HepG2 (cell line): ENCODE measurements at regions not wholly inside any gene's neighbourhood (a gene's known extent, or its start where the extent isn't known, plus 50 kb on each side); places are given as distances from the start of the nearest gene placed in this dataset.

ENCODE experiments used
- ARNT2 ChIP-seq: sonication (generic); formaldehyde crosslinking; IDR thresholded peaks from 2 replicates; pipeline ENCODE4 v1.8.0; 2022; ENCODE audit warnings: mild to moderate bottlenecking, low read depth, missing genetic modification reagents, moderate library complexity
- HOXD1 ChIP-seq: sonication (generic); formaldehyde crosslinking; IDR thresholded peaks from 2 replicates; pipeline ENCODE4 v1.5.0; 2020; ENCODE audit warnings: missing genetic modification reagents
- TF ChIP-seq, protein P1 (sequence below): sonication (generic); formaldehyde crosslinking; IDR thresholded peaks from 2 replicates; pipeline ENCODE4 v1.4.0; 2020; ENCODE audit warnings: missing genetic modification reagents
- TF ChIP-seq, protein P2 (sequence below): IDR thresholded peaks from 2 replicates; pipeline ENCODE4 v1.6.1; 2016; ENCODE audit warnings: control low read depth
- TF ChIP-seq, protein P3 (sequence below): sonication (generic); formaldehyde crosslinking; IDR thresholded peaks from 2 replicates; pipeline ENCODE4 v1.5.0; 2020; ENCODE audit warnings: mild to moderate bottlenecking, missing genetic modification reagents, moderate library complexity
- TF ChIP-seq, protein P4 (sequence below): sonication (generic); formaldehyde crosslinking; IDR thresholded peaks from 2 replicates; pipeline ENCODE4 v1.8.1; 2023; ENCODE audit warnings: mild to moderate bottlenecking, inconsistent platforms, moderate library complexity, missing genetic modification reagents, borderline replicate concordance

- TF ChIP-seq, protein P1, sequence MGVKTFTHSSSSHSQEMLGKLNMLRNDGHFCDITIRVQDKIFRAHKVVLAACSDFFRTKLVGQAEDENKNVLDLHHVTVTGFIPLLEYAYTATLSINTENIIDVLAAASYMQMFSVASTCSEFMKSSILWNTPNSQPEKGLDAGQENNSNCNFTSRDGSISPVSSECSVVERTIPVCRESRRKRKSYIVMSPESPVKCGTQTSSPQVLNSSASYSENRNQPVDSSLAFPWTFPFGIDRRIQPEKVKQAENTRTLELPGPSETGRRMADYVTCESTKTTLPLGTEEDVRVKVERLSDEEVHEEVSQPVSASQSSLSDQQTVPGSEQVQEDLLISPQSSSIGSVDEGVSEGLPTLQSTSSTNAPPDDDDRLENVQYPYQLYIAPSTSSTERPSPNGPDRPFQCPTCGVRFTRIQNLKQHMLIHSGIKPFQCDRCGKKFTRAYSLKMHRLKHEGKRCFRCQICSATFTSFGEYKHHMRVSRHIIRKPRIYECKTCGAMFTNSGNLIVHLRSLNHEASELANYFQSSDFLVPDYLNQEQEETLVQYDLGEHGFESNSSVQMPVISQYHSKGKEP (CRISPR knock-in tag), result no peak
- TF ChIP-seq ARNT2 (no peak), HOXD1 (no peak)
- TF ChIP-seq, protein P2, sequence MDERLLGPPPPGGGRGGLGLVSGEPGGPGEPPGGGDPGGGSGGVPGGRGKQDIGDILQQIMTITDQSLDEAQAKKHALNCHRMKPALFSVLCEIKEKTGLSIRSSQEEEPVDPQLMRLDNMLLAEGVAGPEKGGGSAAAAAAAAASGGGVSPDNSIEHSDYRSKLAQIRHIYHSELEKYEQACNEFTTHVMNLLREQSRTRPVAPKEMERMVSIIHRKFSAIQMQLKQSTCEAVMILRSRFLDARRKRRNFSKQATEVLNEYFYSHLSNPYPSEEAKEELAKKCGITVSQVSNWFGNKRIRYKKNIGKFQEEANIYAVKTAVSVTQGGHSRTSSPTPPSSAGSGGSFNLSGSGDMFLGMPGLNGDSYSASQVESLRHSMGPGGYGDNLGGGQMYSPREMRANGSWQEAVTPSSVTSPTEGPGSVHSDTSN (CRISPR knock-in tag), result no peak
- TF ChIP-seq, protein P3, sequence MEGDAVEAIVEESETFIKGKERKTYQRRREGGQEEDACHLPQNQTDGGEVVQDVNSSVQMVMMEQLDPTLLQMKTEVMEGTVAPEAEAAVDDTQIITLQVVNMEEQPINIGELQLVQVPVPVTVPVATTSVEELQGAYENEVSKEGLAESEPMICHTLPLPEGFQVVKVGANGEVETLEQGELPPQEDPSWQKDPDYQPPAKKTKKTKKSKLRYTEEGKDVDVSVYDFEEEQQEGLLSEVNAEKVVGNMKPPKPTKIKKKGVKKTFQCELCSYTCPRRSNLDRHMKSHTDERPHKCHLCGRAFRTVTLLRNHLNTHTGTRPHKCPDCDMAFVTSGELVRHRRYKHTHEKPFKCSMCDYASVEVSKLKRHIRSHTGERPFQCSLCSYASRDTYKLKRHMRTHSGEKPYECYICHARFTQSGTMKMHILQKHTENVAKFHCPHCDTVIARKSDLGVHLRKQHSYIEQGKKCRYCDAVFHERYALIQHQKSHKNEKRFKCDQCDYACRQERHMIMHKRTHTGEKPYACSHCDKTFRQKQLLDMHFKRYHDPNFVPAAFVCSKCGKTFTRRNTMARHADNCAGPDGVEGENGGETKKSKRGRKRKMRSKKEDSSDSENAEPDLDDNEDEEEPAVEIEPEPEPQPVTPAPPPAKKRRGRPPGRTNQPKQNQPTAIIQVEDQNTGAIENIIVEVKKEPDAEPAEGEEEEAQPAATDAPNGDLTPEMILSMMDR (CRISPR knock-in tag), result no peak
- TF ChIP-seq, protein P4, sequence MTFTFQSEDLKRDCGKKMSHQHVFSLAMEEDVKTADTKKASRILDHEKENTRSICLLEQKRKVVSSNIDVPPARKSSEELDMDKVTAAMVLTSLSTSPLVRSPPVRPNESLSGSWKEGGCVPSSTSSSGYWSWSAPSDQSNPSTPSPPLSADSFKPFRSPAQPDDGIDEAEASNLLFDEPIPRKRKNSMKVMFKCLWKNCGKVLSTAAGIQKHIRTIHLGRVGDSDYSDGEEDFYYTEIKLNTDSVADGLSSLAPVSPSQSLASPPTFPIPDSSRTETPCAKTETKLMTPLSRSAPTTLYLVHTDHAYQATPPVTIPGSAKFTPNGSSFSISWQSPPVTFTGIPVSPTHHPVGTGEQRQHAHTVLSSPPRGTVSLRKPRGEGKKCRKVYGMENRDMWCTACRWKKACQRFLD (CRISPR knock-in tag), result no peak
Measured at GRCh38 chr4:42344749-42345148, 52.5 kb upstream of the SHISA3 start.
